GM18520 (cell line): ENCODE measurements at regions not wholly inside any gene's neighbourhood (a gene's known extent, or its start where the extent isn't known, plus 50 kb on each side); places are given as distances from the start of the nearest gene placed in this dataset.
A peak's percentile ranks its signal among the peaks of the same experiment; 100 is the strongest.

ENCODE experiments used
- ATAC-seq: cut with Tn5 transposase; IDR thresholded peaks from one replicate; pipeline ENCODE4 v1.9.1; 2021; ENCODE audit not compliant: unreplicated experiment

- peak; percentile 95 for ATAC-seq
Measured at GRCh38 chr2:41896186-41896846, 151.5 kb upstream of the PKDCC start.

GRCh38 chr2:41899189-41899588 lies 148.6 kb upstream of the PKDCC start:
- ATAC-seq: no peak

- no peak for ATAC-seq
Measured at GRCh38 chr2:41900101-41900577, 147.7 kb upstream of the PKDCC start.

- no peak for ATAC-seq
Measured at GRCh38 chr2:41902897-41903296, 144.9 kb upstream of the PKDCC start.

GRCh38 chr2:41903474-41904135 lies 144.2 kb upstream of the PKDCC start:
- no peak for ATAC-seq

GRCh38 chr2:41904459-41904858 lies 143.4 kb upstream of the PKDCC start:
- no peak for ATAC-seq

- no peak for ATAC-seq
Measured at GRCh38 chr2:41905597-41906337, 142.1 kb upstream of the PKDCC start.

- ATAC-seq: no peak
Measured at GRCh38 chr2:41906338-41906725, 141.5 kb upstream of the PKDCC start.

- no peak for ATAC-seq
Measured at GRCh38 chr2:41907141-41907540, 140.7 kb upstream of the PKDCC start.

GRCh38 chr2:41907771-41908207 lies 140.0 kb upstream of the PKDCC start:
- no peak for ATAC-seq

GRCh38 chr2:41908349-41908748 lies 139.5 kb upstream of the PKDCC start:
- ATAC-seq: no peak

- no peak for ATAC-seq
Measured at GRCh38 chr2:41909584-41909983, 138.2 kb upstream of the PKDCC start.

- ATAC-seq: no peak
Measured at GRCh38 chr2:41910126-41910525, 137.7 kb upstream of the PKDCC start.

GRCh38 chr2:41911033-41911432 lies 136.8 kb upstream of the PKDCC start:
- ATAC-seq: no peak

- ATAC-seq: no peak
Measured at GRCh38 chr2:41912337-41912736, 135.5 kb upstream of the PKDCC start.

GRCh38 chr2:41912776-41913175 lies 135.0 kb upstream of the PKDCC start:
- no peak for ATAC-seq

- no peak for ATAC-seq
Measured at GRCh38 chr2:41913311-41913710, 134.5 kb upstream of the PKDCC start.

- no peak for ATAC-seq
Measured at GRCh38 chr2:41913921-41914609, 133.8 kb upstream of the PKDCC start.

- ATAC-seq: no peak
Measured at GRCh38 chr2:41914936-41915335, 132.9 kb upstream of the PKDCC start.

GRCh38 chr2:41916177-41916576 lies 131.6 kb upstream of the PKDCC start:
- ATAC-seq: no peak

- no peak for ATAC-seq
Measured at GRCh38 chr2:41917587-41917986, 130.2 kb upstream of the PKDCC start.
